GM23338 (cell line): ENCODE measurements at regions not wholly inside any gene's neighbourhood (a gene's known extent, or its start where the extent isn't known, plus 50 kb on each side); places are given as distances from the start of the nearest gene placed in this dataset.
A peak's percentile ranks its signal among the peaks of the same experiment; 100 is the strongest.

Experiments
- ATAC-seq: fragments of 200-7000 bp; cut with Tn5 transposase; 3 replicates; pipeline ENCODE4 v1.9.1; 2020
- DNase-seq: peaks from one replicate; pipeline ENCODE4 v3.0.0-alpha.2; 2015; ENCODE audit warnings: low spot score
- H2AFZ ChIP-seq: fragments of 200-600 bp; sonication (generic); 2 replicates; pipeline ENCODE4 v1.8.0; 2016; ENCODE audit warnings: antibody characterized with exemption, mild to moderate bottlenecking, moderate library complexity
- H3F3A ChIP-seq: fragments of 200-600 bp; sonication (generic); replicated peaks from 2 replicates; pipeline ENCODE4 v1.8.0; 2017; ENCODE audit warnings: antibody characterized with exemption, mixed run types, low read depth
- H3K27ac ChIP-seq: fragments of 200-600 bp; sonication (generic); 2 replicates; pipeline ENCODE4 v1.6.1; 2016; ENCODE audit warnings: low read depth
- H3K27me3 ChIP-seq: fragments of 200-600 bp; sonication (generic); 2 replicates; pipeline ENCODE4 v1.8.0; 2016; ENCODE audit warnings: mild to moderate bottlenecking, mixed run types, moderate library complexity; ENCODE audit not compliant: insufficient read depth
- H3K36me3 ChIP-seq: fragments of 200-600 bp; sonication (generic); 2 replicates; pipeline ENCODE4 v1.8.0; 2016; ENCODE audit warnings: mild to moderate bottlenecking; ENCODE audit not compliant: insufficient read depth
- H3K4me1 ChIP-seq: fragments of 200-600 bp; sonication (generic); 2 replicates; pipeline ENCODE4 v1.8.0; 2016; ENCODE audit warnings: mild to moderate bottlenecking, moderate library complexity; ENCODE audit not compliant: insufficient read depth
- H3K4me2 ChIP-seq: fragments of 200-600 bp; sonication (generic); 2 replicates; pipeline ENCODE4 v1.7.1; 2017; ENCODE audit warnings: mixed run types
- H3K4me3 ChIP-seq: fragments of 200-600 bp; sonication (generic); 2 replicates; pipeline ENCODE4 v1.6.1; 2016; ENCODE audit warnings: mixed run types
- H3K79me2 ChIP-seq: fragments of 200-600 bp; sonication (generic); replicated peaks from 2 replicates; pipeline ENCODE4 v1.8.0; 2017; ENCODE audit warnings: mild to moderate bottlenecking; ENCODE audit not compliant: insufficient read depth
- H3K9me2 ChIP-seq: fragments of 200-600 bp; sonication (generic); 2 replicates; pipeline ENCODE4 v1.8.0; 2017; ENCODE audit not compliant: insufficient read depth
- H4K20me1 ChIP-seq: fragments of 200-600 bp; sonication (generic); replicated peaks from 2 replicates; pipeline ENCODE4 v1.8.0; 2017; ENCODE audit warnings: mild to moderate bottlenecking; ENCODE audit not compliant: insufficient read depth
- H3K27ac Mint-ChIP-seq: 2 replicates; pipeline ENCODE4 v1.8.0; 2020; ENCODE audit warnings: inconsistent platforms, mild to moderate bottlenecking, moderate library complexity, mixed read lengths
- H3K27me3 Mint-ChIP-seq: 3 replicates; pipeline ENCODE4 v1.8.0; 2022; ENCODE audit warnings: low read depth, mild to moderate bottlenecking, moderate library complexity, mixed read lengths, inconsistent platforms; ENCODE audit not compliant: insufficient read depth, poor library complexity
- H3K36me3 Mint-ChIP-seq: 3 replicates; pipeline ENCODE4 v1.8.0; 2021; ENCODE audit warnings: low read depth, mild to moderate bottlenecking, inconsistent platforms, moderate library complexity, mixed read lengths
- H3K4me1 Mint-ChIP-seq: 3 replicates; pipeline ENCODE4 v1.8.0; 2020; ENCODE audit warnings: mild to moderate bottlenecking, inconsistent platforms, mixed read lengths
- H3K4me3 Mint-ChIP-seq: 3 replicates; pipeline ENCODE4 v1.8.0; 2021; ENCODE audit warnings: moderate library complexity, mild to moderate bottlenecking, inconsistent platforms, mixed read lengths
- H3K9me3 Mint-ChIP-seq: 3 replicates; pipeline ENCODE4 v1.8.0; 2020; ENCODE audit warnings: moderate library complexity, mild to moderate bottlenecking, inconsistent platforms, mixed read lengths
- CTCF ChIP-seq, 2 experiments: fragments of 200-600 bp in 1 of 2; sonication (generic) in 1 of 2; conservative IDR thresholded peaks; 2 replicates each; pipeline versions ENCODE4 v1.5.1 to v1.6.1; 2016 to 2017; ENCODE audit warnings: antibody characterized with exemption in 2 of 2, low read depth in 2 of 2, mild to moderate bottlenecking in 2 of 2, moderate library complexity in 1 of 2
- EZH2 ChIP-seq: fragments of 200-600 bp; sonication (generic); IDR thresholded peaks from one replicate; pipeline ENCODE4 v1.8.0; 2017; ENCODE audit warnings: antibody characterized with exemption, mild to moderate bottlenecking, low read depth; ENCODE audit not compliant: unreplicated experiment
- EZH2phosphoT487 ChIP-seq: fragments of 200-600 bp; sonication (generic); IDR thresholded peaks from one replicate; pipeline ENCODE4 v1.8.1; 2018; ENCODE audit warnings: antibody characterized with exemption; ENCODE audit not compliant: unreplicated experiment
- POLR2AphosphoS5 ChIP-seq: IDR thresholded peaks from 2 replicates; pipeline ENCODE4 v1.6.1; 2016; ENCODE audit warnings: antibody characterized with exemption, low read depth
- STAT1 ChIP-seq: IDR thresholded peaks from one replicate; pipeline ENCODE4 v1.6.1; 2016; ENCODE audit warnings: antibody characterized with exemption; ENCODE audit not compliant: unreplicated experiment
- ZNF114 ChIP-seq: fragments of 250-450 bp; sonication (Bioruptor Pico); IDR thresholded peaks from 2 replicates; pipeline ENCODE4 v1.5.0; 2020; ENCODE audit warnings: mild to moderate bottlenecking, moderate library complexity
- ZNF331 ChIP-seq: fragments of 250-450 bp; sonication (Bioruptor Pico); IDR thresholded peaks from 2 replicates; pipeline ENCODE4 v1.5.0; 2020; ENCODE audit warnings: low read depth, mild to moderate bottlenecking, moderate library complexity
- ZNF462 ChIP-seq: fragments of 250-450 bp; sonication (Bioruptor Pico); IDR thresholded peaks from 2 replicates; pipeline ENCODE4 v1.5.0; 2020; ENCODE audit warnings: mild to moderate bottlenecking, moderate library complexity

DNA sequence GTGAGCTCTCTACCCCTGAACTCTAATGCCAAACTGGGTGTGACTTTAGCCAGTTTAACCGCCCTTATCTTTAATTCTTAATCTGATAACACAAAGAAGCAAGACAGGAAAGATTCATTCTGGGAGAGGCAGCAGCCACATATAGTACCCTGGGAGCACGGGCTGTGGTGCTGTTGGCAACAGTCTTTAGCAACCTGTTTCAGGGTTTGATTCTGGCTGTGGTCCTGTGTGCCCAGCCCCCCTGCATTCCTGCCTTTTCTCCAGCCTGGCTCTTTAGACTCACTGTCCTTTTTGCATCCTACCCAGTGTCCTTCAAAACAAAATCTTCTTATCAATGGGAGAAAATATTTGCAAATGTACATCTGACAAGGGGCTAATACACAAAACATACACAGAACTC is 275.2 kb downstream of the GXYLT1 start:
- no peaks in the 10 kb centered on the region for H3K27me3 Mint-ChIP-seq
- Histone ChIP-seq H4K20me1 (no peaks in the 10 kb centered on the region), H3K4me1 (no peaks in the 10 kb centered on the region), H2AFZ (peak overlapping the region; percentile 57; the same call in 1 of the 2 replicates), H3F3A (no peaks in the 10 kb centered on the region), H3K4me3 (no peak overlapping the region), H3K27me3 (no peaks in the 10 kb centered on the region), H3K36me3 (no peaks in the 10 kb centered on the region), H3K9me2 (no peaks in the 10 kb centered on the region), H3K27ac (no peak overlapping the region), H3K79me2 (no peaks in the 10 kb centered on the region), H3K4me2 (no peak overlapping the region)
- peaks cover 5% of the 10 kb centered on the region for H3K4me1 Mint-ChIP-seq
- H3K9me3 Mint-ChIP-seq = peaks cover 5% of the 10 kb centered on the region
- no peak for TF ChIP-seq POLR2AphosphoS5
- no peak for TF ChIP-seq EZH2phosphoT487
- no peak for TF ChIP-seq STAT1
- TF ChIP-seq ZNF114 = no peak
- TF ChIP-seq CTCF (conservative IDR thresholded peaks at IDR 0.05; ENCODE audit: low read depth in 2 of 2) = no peak
- no peak for TF ChIP-seq ZNF462
- no peak for TF ChIP-seq ZNF331
- no peak for TF ChIP-seq EZH2
- H3K36me3 Mint-ChIP-seq = no peaks in the 10 kb centered on the region
- no peak for DNase-seq
- no peak overlapping the region for H3K4me3 Mint-ChIP-seq
- no peak overlapping the region for H3K27ac Mint-ChIP-seq
- ATAC-seq = peak; percentile 51
